ENCODE measurements at regions not wholly inside any gene's neighbourhood (a gene's known extent, or its start where the extent isn't known, plus 50 kb on each side); places are given as distances from the start of the nearest gene placed in this dataset.

DNA sequence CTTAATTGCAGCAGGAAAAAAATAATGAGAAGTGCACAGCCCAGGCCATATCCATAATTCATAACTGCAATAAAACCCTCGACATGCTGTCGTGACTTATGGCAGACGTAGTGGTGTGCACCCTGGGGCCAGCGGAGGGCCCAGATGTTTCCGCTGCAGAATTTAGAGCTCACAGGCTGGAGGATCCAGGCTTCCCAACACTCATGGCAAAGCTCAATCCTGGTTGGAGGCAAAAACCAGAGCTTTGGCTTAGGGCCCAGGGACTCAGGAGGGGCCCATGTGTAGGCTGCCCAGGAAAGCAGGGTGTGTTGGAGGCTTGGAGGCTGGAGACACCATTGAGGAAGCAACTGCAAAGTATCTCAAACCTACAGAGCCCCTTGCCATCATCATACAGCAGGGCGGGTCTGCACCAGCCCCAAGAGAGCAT is 68.7 kb downstream of the SERPINA3 start (continued):
- TF ChIP-seq, protein P1, sequence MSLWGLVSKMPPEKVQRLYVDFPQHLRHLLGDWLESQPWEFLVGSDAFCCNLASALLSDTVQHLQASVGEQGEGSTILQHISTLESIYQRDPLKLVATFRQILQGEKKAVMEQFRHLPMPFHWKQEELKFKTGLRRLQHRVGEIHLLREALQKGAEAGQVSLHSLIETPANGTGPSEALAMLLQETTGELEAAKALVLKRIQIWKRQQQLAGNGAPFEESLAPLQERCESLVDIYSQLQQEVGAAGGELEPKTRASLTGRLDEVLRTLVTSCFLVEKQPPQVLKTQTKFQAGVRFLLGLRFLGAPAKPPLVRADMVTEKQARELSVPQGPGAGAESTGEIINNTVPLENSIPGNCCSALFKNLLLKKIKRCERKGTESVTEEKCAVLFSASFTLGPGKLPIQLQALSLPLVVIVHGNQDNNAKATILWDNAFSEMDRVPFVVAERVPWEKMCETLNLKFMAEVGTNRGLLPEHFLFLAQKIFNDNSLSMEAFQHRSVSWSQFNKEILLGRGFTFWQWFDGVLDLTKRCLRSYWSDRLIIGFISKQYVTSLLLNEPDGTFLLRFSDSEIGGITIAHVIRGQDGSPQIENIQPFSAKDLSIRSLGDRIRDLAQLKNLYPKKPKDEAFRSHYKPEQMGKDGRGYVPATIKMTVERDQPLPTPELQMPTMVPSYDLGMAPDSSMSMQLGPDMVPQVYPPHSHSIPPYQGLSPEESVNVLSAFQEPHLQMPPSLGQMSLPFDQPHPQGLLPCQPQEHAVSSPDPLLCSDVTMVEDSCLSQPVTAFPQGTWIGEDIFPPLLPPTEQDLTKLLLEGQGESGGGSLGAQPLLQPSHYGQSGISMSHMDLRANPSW (CRISPR knock-in tag; conservative IDR thresholded peaks at IDR 0.05; ENCODE audit: low read depth) = no peak
- TF ChIP-seq JAZF1 (CRISPR knock-in tag; IDR thresholded peaks at IDR 0.05) = no peak
- TF ChIP-seq SP1 (CRISPR knock-in tag; conservative IDR thresholded peaks at IDR 0.05) = no peak
- TF ChIP-seq FOXJ3 (CRISPR knock-in tag; IDR thresholded peaks at IDR 0.05; ENCODE audit: borderline replicate concordance) = no peak

DNA sequence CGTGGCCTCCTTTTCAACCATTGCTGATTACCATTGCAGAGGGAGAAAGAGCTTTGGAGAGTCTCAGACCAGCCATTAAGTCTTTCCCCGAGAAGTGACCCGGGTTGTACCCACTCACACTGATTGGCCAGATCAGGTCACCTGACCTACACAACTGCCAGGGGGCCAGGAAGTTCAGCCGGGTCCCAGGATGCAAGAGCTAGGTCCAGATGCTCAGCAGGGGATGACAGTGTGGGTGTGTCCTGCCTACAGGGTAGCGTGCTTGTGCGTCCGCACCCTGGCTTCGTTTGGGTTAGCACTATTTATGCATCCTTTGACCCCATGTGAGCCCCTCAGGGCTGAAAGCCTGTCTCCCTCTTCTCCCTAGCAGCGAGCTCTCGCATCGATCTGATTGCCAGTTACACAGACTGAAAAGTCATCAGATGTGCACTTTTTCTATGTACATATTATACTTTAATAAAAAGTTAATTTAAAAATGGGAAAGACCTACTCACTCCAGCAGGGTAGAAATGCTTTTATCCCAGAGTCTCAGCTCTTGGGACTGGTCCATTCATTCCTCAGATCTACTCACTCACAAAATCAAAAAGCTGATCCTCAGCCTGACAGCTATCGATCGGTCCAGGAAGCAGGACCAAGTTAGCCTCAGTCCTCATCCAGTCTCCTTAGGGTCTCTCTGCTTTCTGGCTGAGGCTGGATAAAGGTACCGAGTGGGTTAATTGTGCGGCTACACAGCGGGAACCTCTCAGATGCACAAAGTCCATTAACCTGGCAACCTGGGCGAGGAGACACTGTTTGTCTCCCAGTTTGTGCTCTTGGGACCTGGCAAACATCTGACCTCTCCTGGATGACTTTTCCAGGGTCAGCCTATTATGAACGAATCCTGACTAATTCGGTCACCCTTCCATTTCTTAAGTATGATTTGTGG is 68.0 kb downstream of the SERPINA3 start:
- no peak for DNase-seq (ENCODE audit: low spot score)
- no peak for ATAC-seq
- Mint-ChIP-seq H3K9me3 (0 out of 2 replicates have a peak, but pooled peaks cover 2% of the 10 kb centered on the region), H3K4me3 (no peak overlapping the region), H3K4me1 (peaks cover 16% of the 10 kb centered on the region; the same call in 1 of the 2 replicates), H3K27me3 (ENCODE audit: low read depth) (no peaks in the 10 kb centered on the region), H3K36me3 (no peaks in the 10 kb centered on the region), H3K27ac (no peak overlapping the region)
- TF ChIP-seq, protein P2, sequence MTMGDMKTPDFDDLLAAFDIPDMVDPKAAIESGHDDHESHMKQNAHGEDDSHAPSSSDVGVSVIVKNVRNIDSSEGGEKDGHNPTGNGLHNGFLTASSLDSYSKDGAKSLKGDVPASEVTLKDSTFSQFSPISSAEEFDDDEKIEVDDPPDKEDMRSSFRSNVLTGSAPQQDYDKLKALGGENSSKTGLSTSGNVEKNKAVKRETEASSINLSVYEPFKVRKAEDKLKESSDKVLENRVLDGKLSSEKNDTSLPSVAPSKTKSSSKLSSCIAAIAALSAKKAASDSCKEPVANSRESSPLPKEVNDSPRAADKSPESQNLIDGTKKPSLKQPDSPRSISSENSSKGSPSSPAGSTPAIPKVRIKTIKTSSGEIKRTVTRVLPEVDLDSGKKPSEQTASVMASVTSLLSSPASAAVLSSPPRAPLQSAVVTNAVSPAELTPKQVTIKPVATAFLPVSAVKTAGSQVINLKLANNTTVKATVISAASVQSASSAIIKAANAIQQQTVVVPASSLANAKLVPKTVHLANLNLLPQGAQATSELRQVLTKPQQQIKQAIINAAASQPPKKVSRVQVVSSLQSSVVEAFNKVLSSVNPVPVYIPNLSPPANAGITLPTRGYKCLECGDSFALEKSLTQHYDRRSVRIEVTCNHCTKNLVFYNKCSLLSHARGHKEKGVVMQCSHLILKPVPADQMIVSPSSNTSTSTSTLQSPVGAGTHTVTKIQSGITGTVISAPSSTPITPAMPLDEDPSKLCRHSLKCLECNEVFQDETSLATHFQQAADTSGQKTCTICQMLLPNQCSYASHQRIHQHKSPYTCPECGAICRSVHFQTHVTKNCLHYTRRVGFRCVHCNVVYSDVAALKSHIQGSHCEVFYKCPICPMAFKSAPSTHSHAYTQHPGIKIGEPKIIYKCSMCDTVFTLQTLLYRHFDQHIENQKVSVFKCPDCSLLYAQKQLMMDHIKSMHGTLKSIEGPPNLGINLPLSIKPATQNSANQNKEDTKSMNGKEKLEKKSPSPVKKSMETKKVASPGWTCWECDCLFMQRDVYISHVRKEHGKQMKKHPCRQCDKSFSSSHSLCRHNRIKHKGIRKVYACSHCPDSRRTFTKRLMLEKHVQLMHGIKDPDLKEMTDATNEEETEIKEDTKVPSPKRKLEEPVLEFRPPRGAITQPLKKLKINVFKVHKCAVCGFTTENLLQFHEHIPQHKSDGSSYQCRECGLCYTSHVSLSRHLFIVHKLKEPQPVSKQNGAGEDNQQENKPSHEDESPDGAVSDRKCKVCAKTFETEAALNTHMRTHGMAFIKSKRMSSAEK (CRISPR knock-in tag; IDR thresholded peaks at IDR 0.05; ENCODE audit: borderline replicate concordance) = no peak
- TF ChIP-seq SOX15 (CRISPR knock-in tag; IDR thresholded peaks at IDR 0.05) = no peak
- TF ChIP-seq NFYB (CRISPR knock-in tag; conservative IDR thresholded peaks at IDR 0.05; ENCODE audit: low read depth) = peak; percentile 66; the same call in 1 of the 2 replicates
- TF ChIP-seq, protein P3, sequence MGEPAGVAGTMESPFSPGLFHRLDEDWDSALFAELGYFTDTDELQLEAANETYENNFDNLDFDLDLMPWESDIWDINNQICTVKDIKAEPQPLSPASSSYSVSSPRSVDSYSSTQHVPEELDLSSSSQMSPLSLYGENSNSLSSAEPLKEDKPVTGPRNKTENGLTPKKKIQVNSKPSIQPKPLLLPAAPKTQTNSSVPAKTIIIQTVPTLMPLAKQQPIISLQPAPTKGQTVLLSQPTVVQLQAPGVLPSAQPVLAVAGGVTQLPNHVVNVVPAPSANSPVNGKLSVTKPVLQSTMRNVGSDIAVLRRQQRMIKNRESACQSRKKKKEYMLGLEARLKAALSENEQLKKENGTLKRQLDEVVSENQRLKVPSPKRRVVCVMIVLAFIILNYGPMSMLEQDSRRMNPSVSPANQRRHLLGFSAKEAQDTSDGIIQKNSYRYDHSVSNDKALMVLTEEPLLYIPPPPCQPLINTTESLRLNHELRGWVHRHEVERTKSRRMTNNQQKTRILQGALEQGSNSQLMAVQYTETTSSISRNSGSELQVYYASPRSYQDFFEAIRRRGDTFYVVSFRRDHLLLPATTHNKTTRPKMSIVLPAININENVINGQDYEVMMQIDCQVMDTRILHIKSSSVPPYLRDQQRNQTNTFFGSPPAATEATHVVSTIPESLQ (CRISPR knock-in tag; IDR thresholded peaks at IDR 0.05) = no peak
- TF ChIP-seq GABPB1 (CRISPR knock-in tag; IDR thresholded peaks at IDR 0.05) = no peak
- TF ChIP-seq, protein P4, sequence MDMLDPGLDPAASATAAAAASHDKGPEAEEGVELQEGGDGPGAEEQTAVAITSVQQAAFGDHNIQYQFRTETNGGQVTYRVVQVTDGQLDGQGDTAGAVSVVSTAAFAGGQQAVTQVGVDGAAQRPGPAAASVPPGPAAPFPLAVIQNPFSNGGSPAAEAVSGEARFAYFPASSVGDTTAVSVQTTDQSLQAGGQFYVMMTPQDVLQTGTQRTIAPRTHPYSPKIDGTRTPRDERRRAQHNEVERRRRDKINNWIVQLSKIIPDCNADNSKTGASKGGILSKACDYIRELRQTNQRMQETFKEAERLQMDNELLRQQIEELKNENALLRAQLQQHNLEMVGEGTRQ (CRISPR knock-in tag; IDR thresholded peaks at IDR 0.05) = peak; percentile 69
- TF ChIP-seq, protein P5, sequence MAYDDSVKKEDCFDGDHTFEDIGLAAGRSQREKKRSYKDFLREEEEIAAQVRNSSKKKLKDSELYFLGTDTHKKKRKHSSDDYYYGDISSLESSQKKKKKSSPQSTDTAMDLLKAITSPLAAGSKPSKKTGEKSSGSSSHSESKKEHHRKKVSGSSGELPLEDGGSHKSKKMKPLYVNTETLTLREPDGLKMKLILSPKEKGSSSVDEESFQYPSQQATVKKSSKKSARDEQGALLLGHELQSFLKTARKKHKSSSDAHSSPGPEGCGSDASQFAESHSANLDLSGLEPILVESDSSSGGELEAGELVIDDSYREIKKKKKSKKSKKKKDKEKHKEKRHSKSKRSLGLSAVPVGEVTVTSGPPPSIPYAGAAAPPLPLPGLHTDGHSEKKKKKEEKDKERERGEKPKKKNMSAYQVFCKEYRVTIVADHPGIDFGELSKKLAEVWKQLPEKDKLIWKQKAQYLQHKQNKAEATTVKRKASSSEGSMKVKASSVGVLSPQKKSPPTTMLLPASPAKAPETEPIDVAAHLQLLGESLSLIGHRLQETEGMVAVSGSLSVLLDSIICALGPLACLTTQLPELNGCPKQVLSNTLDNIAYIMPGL (CRISPR knock-in tag; IDR thresholded peaks at IDR 0.05) = no peak
- ChIA-PET CTCF (interaction anchor here (0.9 to 1.4 kb wide), 3 partner anchors 8 to 131 kb away, joined by 3 to 4 read pairs (median 3); no protein-coding TSS in a partner anchor), POLR2A (no interaction called here)

Data from WTC11 (cell line).